PFSK-1 (cell line): ENCODE measurements at regions not wholly inside any gene's neighbourhood (a gene's known extent, or its start where the extent isn't known, plus 50 kb on each side); places are given as distances from the start of the nearest gene placed in this dataset.

ENCODE experiments used
- FOXP2 ChIP-seq: optimal IDR thresholded peaks from 2 replicates; pipeline ENCODE3; 2011; ENCODE audit warnings: borderline replicate concordance, control low read depth, inconsistent platforms; ENCODE audit not compliant: insufficient read depth; ENCODE audit errors: extremely low read length, extremely low read depth
- POLR2AphosphoS5 ChIP-seq: IDR thresholded peaks from 2 replicates; pipeline ENCODE4 v1.6.1; 2012; ENCODE audit warnings: low read depth, mild to moderate bottlenecking, control low read depth, low read length, moderate library complexity
- SIN3A ChIP-seq: IDR thresholded peaks from 2 replicates; pipeline ENCODE4 v1.6.1; 2012; ENCODE audit warnings: mild to moderate bottlenecking, low read length, moderate library complexity, borderline replicate concordance; ENCODE audit not compliant: insufficient read depth
- TAF1 ChIP-seq: IDR thresholded peaks from 2 replicates; pipeline ENCODE4 v1.6.1; 2012; ENCODE audit warnings: low read length, control low read depth, borderline replicate concordance; ENCODE audit not compliant: insufficient read depth
- TF ChIP-seq, protein P1 (sequence below), 2 experiments: IDR thresholded peaks; 2 replicates each; pipeline versions ENCODE4 v1.6.1 to v1.8.0; 2011 to 2012; ENCODE audit warnings: low read depth in 2 of 2, low read length in 2 of 2, control low read depth in 1 of 2, inconsistent platforms in 1 of 2, mild to moderate bottlenecking in 1 of 2, moderate library complexity in 1 of 2; ENCODE audit not compliant: insufficient read depth in 1 of 2

DNA sequence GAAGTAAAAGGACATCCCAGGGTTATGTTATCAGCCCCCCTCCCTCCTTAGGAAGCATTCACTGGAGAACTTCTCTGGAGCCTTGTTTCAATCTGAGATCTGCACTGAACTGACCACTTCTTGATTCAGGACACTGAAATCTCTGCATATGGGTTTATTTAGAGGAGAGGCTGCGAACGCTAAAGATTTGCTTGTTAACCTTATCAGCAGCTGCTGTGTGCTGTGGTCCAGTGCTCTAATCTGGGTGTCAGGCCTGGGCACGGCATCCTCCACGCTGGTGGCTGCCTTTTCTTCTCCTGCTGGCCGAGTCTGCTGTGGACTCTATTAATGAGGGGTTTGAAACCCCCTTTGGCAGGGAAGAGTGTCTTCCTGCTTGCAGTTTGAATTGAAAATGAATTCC lies 1094.7 kb upstream of the TENM3 start:
- TF ChIP-seq TAF1 (no peak), POLR2AphosphoS5 (no peak), SIN3A (no peak)
- TF ChIP-seq, protein P1, sequence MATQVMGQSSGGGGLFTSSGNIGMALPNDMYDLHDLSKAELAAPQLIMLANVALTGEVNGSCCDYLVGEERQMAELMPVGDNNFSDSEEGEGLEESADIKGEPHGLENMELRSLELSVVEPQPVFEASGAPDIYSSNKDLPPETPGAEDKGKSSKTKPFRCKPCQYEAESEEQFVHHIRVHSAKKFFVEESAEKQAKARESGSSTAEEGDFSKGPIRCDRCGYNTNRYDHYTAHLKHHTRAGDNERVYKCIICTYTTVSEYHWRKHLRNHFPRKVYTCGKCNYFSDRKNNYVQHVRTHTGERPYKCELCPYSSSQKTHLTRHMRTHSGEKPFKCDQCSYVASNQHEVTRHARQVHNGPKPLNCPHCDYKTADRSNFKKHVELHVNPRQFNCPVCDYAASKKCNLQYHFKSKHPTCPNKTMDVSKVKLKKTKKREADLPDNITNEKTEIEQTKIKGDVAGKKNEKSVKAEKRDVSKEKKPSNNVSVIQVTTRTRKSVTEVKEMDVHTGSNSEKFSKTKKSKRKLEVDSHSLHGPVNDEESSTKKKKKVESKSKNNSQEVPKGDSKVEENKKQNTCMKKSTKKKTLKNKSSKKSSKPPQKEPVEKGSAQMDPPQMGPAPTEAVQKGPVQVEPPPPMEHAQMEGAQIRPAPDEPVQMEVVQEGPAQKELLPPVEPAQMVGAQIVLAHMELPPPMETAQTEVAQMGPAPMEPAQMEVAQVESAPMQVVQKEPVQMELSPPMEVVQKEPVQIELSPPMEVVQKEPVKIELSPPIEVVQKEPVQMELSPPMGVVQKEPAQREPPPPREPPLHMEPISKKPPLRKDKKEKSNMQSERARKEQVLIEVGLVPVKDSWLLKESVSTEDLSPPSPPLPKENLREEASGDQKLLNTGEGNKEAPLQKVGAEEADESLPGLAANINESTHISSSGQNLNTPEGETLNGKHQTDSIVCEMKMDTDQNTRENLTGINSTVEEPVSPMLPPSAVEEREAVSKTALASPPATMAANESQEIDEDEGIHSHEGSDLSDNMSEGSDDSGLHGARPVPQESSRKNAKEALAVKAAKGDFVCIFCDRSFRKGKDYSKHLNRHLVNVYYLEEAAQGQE (IDR thresholded peaks at IDR 0.05; ENCODE audit: insufficient read depth in 1 of 2, low read depth in 2 of 2, low read length in 2 of 2): no peak

GRCh38 chr4:181150191-181150590 lies 1093.0 kb upstream of the TENM3 start:
- TF ChIP-seq SIN3A (no peak), POLR2AphosphoS5 (no peak), FOXP2 (no peak)

GRCh38 chr4:181151856-181152255 lies 1091.3 kb upstream of the TENM3 start:
- TF ChIP-seq FOXP2: no peak
- no peak for TF ChIP-seq SIN3A
- no peak for TF ChIP-seq TAF1
- TF ChIP-seq POLR2AphosphoS5: no peak
- TF ChIP-seq, protein P1 (IDR thresholded peaks at IDR 0.05; ENCODE audit: insufficient read depth in 1 of 2, low read depth in 2 of 2, low read length in 2 of 2): no peak

DNA sequence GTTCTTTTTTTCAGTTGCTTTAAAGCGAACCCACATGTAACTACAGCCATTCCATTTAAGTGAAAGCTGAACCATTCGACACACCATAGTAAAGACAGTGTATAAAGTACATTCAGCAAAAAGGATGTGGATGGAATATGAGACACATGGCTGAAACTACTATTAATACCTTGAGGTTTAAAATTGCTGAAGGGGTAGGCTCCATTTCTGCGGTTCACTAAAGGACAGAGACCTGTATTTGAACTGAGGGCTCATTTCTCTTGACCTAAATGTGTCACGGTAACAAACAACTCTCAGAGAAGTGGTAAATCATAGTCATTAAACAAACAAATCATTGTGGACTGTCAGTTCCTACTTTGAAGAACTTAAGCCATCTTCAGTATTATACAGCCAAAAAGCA lies 1085.6 kb upstream of the TENM3 start:
- TF ChIP-seq TAF1 (no peak), SIN3A (no peak), POLR2AphosphoS5 (no peak), FOXP2 (no peak)
- TF ChIP-seq, protein P1 (IDR thresholded peaks at IDR 0.05; ENCODE audit: insufficient read depth in 1 of 2, low read depth in 2 of 2, low read length in 2 of 2): no peak

- TF ChIP-seq SIN3A (no peak), TAF1 (no peak), FOXP2 (no peak), POLR2AphosphoS5 (no peak)
- TF ChIP-seq, protein P1 (IDR thresholded peaks at IDR 0.05; ENCODE audit: insufficient read depth in 1 of 2, low read depth in 2 of 2, low read length in 2 of 2): no peak
These were observed 1084.2 kb upstream of the TENM3 start for GRCh38 chr4:181158971-181159370.
